ENCODE measurements at regions not wholly inside any gene's neighbourhood (a gene's known extent, or its start where the extent isn't known, plus 50 kb on each side); places are given as distances from the start of the nearest gene placed in this dataset.
"Not testable (repeated sequence)": the region's sequence is repeated elsewhere in the genome, so short reads cannot be mapped to it uniquely, and the experiment has no call there.

DNA sequence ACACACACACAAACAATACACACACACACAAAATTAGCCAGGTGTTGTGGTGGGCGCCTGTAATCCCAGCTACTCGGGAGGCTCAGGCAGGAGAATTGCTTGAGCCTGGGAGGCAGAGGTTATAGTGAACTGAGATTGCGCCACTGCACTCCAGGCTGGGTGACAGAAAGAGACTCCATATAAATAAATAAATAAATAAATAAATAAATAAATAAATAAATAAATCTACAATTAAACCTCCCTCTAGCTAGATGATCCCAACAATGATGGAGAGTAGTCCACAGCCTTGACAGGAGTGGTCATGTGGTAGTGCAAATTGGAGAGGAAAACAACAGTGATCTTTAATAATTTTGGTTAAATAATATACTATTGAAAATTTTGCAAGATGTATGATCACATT is 1739.0 kb upstream of the C9orf72 start:
- DNase-seq: no peak

- no peak for DNase-seq
Observed at GRCh38 chr9:29319736-29320513, 1746.6 kb upstream of the C9orf72 start.

- DNase-seq: no peak
Observed at GRCh38 chr9:29322240-29322639, 1749.0 kb upstream of the C9orf72 start.

- DNase-seq: no peak
Observed at GRCh38 chr9:29325894-29326293, 1752.6 kb upstream of the C9orf72 start.

DNA sequence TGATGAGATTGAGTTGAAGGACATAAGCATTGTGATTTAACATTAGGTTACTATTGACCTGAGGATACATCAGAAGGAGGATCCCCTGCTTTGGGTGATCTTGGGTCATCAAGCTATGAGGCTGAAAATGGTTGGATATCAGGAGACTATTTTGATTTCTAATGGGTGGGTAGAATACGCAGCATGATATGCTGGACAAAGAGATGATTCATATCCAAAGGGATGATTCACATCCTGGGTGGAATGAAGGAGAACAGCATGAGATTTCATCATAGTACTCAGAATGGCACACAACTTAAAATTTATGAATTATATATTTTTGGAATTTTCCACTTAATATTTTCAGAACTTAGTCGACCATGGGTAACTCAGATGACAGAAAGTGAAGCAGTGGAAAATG is 1759.5 kb upstream of the C9orf72 start:
- no peak for DNase-seq

DNA sequence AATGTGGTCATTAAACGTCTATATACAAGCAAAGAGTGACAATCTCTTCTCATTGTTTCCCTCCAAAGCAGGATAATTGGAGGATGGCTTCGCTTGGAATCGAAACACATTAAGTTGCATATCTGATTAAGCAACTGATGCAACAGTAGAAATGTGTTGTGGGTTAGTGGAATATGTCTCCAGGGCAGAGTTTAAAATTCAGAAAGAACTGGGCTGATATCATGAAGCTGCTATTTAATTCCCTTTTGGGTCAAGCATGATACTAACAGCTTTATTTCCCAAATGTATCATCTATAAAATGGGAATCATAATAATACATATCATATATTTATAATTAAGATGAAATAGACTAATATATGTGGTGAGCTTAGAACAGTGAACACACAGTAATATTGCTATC is 1763.0 kb upstream of the C9orf72 start:
- DNase-seq: no peak

DNA sequence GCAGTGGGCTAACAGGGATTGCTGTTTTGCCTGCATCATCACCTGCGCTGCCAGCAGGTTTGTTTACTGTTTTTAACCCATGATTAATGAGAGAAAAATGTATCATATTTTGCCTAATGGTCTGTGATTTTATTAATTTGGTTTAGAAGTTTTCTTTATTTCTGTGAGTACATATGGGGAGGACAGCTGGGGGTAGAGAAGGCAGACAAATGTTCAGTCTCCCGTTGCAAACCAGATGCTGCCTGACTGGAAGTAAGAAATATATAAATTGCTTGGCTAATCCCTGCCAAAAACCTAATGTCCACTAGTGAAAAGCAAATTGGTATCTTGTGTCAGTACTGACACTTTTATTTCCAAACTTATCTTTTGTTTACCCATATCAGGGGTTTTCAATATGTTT is 1766.1 kb upstream of the C9orf72 start:
- DNase-seq: no peak

GRCh38 chr9:29348999-29349398 is 1775.7 kb upstream of the C9orf72 start:
- DNase-seq: no peak

GRCh38 chr9:29389421-29389820 is 1816.1 kb upstream of the C9orf72 start:
- DNase-seq: no peak

- no peak for DNase-seq
Observed at GRCh38 chr9:29390859-29391258, 1817.6 kb upstream of the C9orf72 start.

- no peak for DNase-seq
Observed at GRCh38 chr9:29393064-29393463, 1819.8 kb upstream of the C9orf72 start.

DNA sequence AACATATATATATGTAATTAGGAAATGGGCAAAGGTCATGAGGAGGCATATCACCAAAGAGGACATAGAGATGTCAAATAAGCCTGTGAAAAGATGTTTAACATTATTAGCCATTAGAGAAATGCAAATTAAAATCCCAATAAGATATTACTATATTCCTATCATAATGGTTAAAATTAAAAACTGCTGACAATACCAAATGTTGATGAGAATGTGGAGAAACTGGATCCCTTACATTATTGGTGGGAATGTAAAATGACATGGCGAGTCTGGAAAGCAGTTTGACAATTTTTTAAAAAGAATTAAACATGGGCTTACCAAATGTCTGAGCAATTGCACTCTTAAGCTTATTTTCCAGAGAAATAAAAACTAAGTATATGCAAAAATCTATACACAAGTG is 1821.6 kb upstream of the C9orf72 start:
- DNase-seq: no peak

DNA sequence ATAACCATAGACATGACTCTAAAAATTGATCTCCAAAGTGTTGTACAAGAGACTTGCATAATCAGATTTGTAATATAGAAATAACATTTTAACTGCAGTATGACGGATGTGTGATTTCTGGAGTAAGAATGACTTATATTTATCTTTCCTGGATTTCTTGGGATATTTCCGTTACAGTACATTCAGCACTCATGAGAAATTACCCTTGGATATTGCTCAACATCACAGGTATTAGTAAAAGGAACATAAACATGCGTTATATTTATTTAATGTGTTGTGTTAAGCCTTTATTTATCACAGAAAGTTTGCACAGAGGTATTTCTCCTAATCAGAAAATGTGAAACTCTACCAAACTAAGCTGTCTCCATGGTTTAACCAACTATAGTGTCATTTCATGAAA is 1823.9 kb upstream of the C9orf72 start:
- DNase-seq: no peak

DNA sequence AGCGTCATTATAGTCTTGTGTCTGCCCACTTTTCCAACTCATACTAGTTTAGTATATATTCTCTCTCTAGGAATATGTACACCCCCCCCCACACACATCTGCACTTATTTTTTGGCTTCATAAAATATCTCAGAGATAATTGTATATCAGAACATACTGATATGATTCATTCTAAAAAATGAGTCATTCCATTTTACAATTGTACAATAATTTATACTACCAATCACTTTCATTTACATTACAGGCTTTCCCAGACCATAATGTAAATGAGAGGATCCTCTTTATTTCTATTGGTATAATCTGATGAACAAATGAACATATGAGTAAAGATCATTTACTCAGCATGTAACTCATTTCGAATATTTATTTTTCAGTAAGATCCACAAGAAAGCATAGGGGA is 1842.9 kb upstream of the C9orf72 start:
- no peak for DNase-seq

- DNase-seq: no peak
Observed at GRCh38 chr9:29422438-29422837, 1849.2 kb upstream of the C9orf72 start.

GRCh38 chr9:29432191-29432590 is 1858.9 kb upstream of the C9orf72 start:
- no peak for DNase-seq

- DNase-seq: not testable (repeated sequence)
Observed at GRCh38 chr9:29432656-29433055, 1859.4 kb upstream of the C9orf72 start.

GRCh38 chr9:29435368-29435767 is 1862.1 kb upstream of the C9orf72 start:
- DNase-seq: no peak

- DNase-seq: no peak
Observed at GRCh38 chr9:29437526-29437925, 1864.2 kb upstream of the C9orf72 start.

DNA sequence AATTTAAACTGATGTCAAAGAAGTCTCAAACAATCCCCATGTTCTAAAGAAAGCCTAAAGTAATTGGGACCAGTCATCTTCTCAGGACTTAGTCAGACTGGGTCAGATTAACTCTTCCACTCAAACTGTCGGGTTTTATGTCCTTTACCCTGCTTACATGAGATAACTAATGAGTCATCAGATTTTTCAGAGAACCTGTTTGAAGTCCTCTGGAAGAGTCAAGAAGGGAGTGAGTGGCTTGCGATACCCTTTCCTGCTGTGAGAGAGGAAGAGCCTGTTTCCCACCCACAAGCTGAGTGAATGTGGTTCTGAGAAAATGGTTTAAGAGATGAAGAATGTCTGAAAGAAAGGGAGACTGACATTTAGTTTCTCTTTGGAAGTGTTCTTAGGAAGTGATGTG is 1866.7 kb upstream of the C9orf72 start:
- DNase-seq: no peak

DNA sequence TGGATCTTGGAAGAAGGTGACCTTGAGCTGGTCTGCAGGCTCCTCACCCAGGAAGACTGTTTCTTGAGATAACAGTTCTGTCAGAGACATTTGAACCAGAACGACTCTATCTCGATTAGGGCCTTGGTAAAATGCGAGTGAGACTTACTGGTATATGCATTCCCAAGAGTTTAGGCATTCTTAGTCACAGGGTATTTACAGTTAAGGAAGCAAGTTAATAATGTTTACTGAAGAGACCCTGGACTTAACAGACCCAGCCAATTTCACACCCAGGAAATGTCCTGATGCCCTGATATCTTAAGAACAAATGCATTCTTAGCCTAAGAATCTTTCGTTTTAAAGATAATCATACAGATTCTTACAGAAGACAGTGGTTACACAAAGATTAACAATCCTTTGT is 1867.2 kb upstream of the C9orf72 start:
- no peak for DNase-seq

- DNase-seq: no peak
Observed at GRCh38 chr9:29445751-29446150, 1872.5 kb upstream of the C9orf72 start.

GRCh38 chr9:29449306-29449705 is 1876.0 kb upstream of the C9orf72 start:
- no peak for DNase-seq

- not testable (repeated sequence) for DNase-seq
Observed at GRCh38 chr9:29450343-29450875, 1877.1 kb upstream of the C9orf72 start.

DNA sequence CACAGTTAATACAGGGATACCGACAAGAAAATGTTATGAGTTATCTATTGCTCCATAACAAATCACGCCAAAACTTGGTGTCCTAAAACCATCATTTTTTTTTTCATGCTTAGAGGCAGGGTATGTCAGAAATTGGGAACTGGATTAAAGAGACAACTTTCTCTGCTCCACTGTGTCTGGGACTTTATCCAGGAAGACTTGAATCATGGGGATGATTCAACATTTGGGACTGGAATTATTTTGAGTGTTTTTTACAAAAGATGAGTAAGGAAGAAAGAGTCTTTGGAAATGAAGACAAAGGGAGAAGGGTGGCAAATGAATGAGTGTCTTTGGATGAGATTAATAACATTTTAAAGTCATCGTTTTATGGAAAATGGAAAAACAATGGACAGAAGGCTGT is 1883.7 kb upstream of the C9orf72 start:
- DNase-seq: no peak

Measured in CD4-positive, alpha-beta T cell treated with Interferon alpha-2 for 1 hour (primary cell).